ENCODE measurements at regions not wholly inside any gene's neighbourhood (a gene's known extent, or its start where the extent isn't known, plus 50 kb on each side); places are given as distances from the start of the nearest gene placed in this dataset.

- 0 to 4% (median 1%) methylated on average over 28 to 133 of the region's 135 CpGs for WGBS, 5 donors
- TF ChIP-seq EP300 (IDR thresholded peaks at IDR 0.05), result no peak
- Histone ChIP-seq H3K27ac (peak overlapping the region in 1 of 5 donors; percentile 37), H3K4me1 (peaks cover 8 to 33% (median 21%) of the 10 kb centered on the region in 4 donors), H3K36me3 (no peaks in the 10 kb centered on the region), H3K27me3 (peaks cover 0 to 81% (median 49%) of the 10 kb centered on the region in 3 donors), H3K9me3 (no peaks in the 10 kb centered on the region), H3K4me3 (peak overlapping the region; percentile 45 to 65 (median 53))
- intact Hi-C loops (cut with DNase I; ENCODE audit: low total_unique reads), result no loop called here
- DNase-seq, result peak in 1 of 2 donors; percentile 55
Measured at GRCh38 chr15:29570121-29570947, 251.9 kb downstream of the TJP1 start.

- intact Hi-C loops (cut with DNase I; ENCODE audit: low total_unique reads), result no loop called here
- no peak overlapping the region for H3K27ac ChIP-seq
- no peaks in the 10 kb centered on the region for H3K36me3 ChIP-seq
- no peak for TF ChIP-seq POLR2A (IDR thresholded peaks at IDR 0.05)
- no peak for TF ChIP-seq CTCF (IDR thresholded peaks at IDR 0.05)
- no peak for TF ChIP-seq EP300 (IDR thresholded peaks at IDR 0.05)
- TF ChIP-seq POLR2AphosphoS5 (IDR thresholded peaks at IDR 0.05), result no peak
- peaks cover 8 to 33% (median 21%) of the 10 kb centered on the region in 4 donors for H3K4me1 ChIP-seq
- peak overlapping the region; percentile 45 to 65 (median 53) for H3K4me3 ChIP-seq
- peak in 1 of 2 donors; percentile 32 for DNase-seq
- H3K9me3 ChIP-seq, result no peaks in the 10 kb centered on the region
- 3 to 8% (median 6%) methylated on average over 18 to 33 of the region's 37 CpGs for WGBS, 5 donors
- peaks cover 0 to 75% (median 49%) of the 10 kb centered on the region in 3 donors for H3K27me3 ChIP-seq
Measured at GRCh38 chr15:29569533-29570092, 252.7 kb downstream of the TJP1 start.

GRCh38 chr15:29568840-29569532 is 253.3 kb downstream of the TJP1 start:
- TF ChIP-seq EP300 (IDR thresholded peaks at IDR 0.05), result no peak
- TF ChIP-seq POLR2AphosphoS5 (IDR thresholded peaks at IDR 0.05), result no peak
- no peak for TF ChIP-seq CTCF (IDR thresholded peaks at IDR 0.05)
- TF ChIP-seq POLR2A (IDR thresholded peaks at IDR 0.05), result no peak
- Histone ChIP-seq H3K4me1 (peaks cover 8 to 33% (median 21%) of the 10 kb centered on the region in 4 donors), H3K9me3 (no peaks in the 10 kb centered on the region), H3K4me3 (no peak overlapping the region), H3K27ac (no peak overlapping the region), H3K27me3 (peaks cover 0 to 69% (median 44%) of the 10 kb centered on the region in 3 donors), H3K36me3 (no peaks in the 10 kb centered on the region)
- DNase-seq, result peak in 1 of 2 donors; percentile 79
- intact Hi-C loops (cut with DNase I; ENCODE audit: low total_unique reads), result no loop called here
- WGBS, 5 donors, result 35 to 44% (median 39%) methylated on average over 9 of the region's 9 CpGs

- TF ChIP-seq POLR2AphosphoS5 (IDR thresholded peaks at IDR 0.05) (no peak), EP300 (IDR thresholded peaks at IDR 0.05) (no peak), CTCF (IDR thresholded peaks at IDR 0.05) (no peak), POLR2A (IDR thresholded peaks at IDR 0.05) (no peak)
- DNase-seq, result no peak
- H3K36me3 ChIP-seq, result no peaks in the 10 kb centered on the region
- peaks cover 8 to 33% (median 21%) of the 10 kb centered on the region in 4 donors for H3K4me1 ChIP-seq
- no peak overlapping the region for H3K4me3 ChIP-seq
- 62 to 92% (median 75%) methylated on average over 1 of the region's 1 CpG for WGBS, 5 donors
- intact Hi-C loops (cut with DNase I; ENCODE audit: low total_unique reads), result no loop called here
- peaks cover 0 to 4% (median 0%) of the 10 kb centered on the region in 4 donors for H3K9me3 ChIP-seq
- no peak overlapping the region for H3K27ac ChIP-seq
- peaks cover 0 to 52% (median 39%) of the 10 kb centered on the region in 3 donors for H3K27me3 ChIP-seq
Measured at GRCh38 chr15:29567336-29567735, 254.9 kb downstream of the TJP1 start.

Data from stomach (tissue), 8 donors.